Nephron (organoid): ENCODE measurements at regions not wholly inside any gene's neighbourhood (a gene's known extent, or its start where the extent isn't known, plus 50 kb on each side); places are given as distances from the start of the nearest gene placed in this dataset.

Experiments
- H3K27ac Mint-ChIP-seq, 3 experiments: 2 replicates each; pipeline ENCODE4 v1.8.0; 2020; ENCODE audit warnings: mixed read lengths in 3 of 3, mild to moderate bottlenecking in 2 of 3, moderate library complexity in 1 of 3
- H3K27me3 Mint-ChIP-seq: 2 replicates; pipeline ENCODE4 v1.8.0; 2021; ENCODE audit warnings: low read depth, mild to moderate bottlenecking, moderate library complexity, mixed read lengths
- H3K36me3 Mint-ChIP-seq: 2 replicates; pipeline ENCODE4 v1.8.0; 2020; ENCODE audit warnings: low read depth, mixed read lengths
- H3K4me1 Mint-ChIP-seq: 2 replicates; pipeline ENCODE4 v1.8.0; 2020; ENCODE audit warnings: mixed read lengths
- H3K4me3 Mint-ChIP-seq, 3 experiments: 2 replicates each; pipeline ENCODE4 v1.8.0; 2020; ENCODE audit warnings: mild to moderate bottlenecking in 3 of 3, mixed read lengths in 3 of 3, moderate library complexity in 2 of 3
- H3K9me3 Mint-ChIP-seq: 2 replicates; pipeline ENCODE4 v1.8.0; 2020; ENCODE audit warnings: mixed read lengths
- TF ChIP-seq, protein P1 (sequence below), 3 experiments: fragments of 200-600 bp; sonication (generic); IDR thresholded peaks; one replicate each; pipeline ENCODE4 v1.5.0; 2021; ENCODE audit warnings: antibody characterized with exemption in 3 of 3; ENCODE audit not compliant: unreplicated experiment in 3 of 3

DNA sequence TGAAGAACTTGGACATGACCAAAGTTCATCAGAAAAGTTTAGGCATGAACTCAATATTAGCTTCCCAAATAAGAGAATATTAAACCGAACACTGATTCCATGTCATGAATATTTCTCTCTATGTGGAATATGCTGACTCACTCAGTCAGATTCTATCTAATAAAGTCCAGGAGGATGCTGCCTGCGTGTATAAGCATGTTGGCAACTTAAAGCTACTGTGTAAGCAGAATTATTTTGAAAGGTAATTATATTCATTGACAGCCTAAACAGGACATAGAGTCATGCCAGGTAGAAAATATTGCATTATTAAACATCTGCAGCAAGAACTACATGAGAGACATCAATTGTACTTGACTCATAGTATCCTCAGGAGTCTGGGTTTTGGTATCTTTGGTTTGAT is 367.9 kb upstream of the SPOCK3 start:
- H3K4me3 Mint-ChIP-seq, result no peak overlapping the region
- no peaks in the 10 kb centered on the region for H3K36me3 Mint-ChIP-seq
- no peaks in the 10 kb centered on the region for H3K9me3 Mint-ChIP-seq
- H3K27me3 Mint-ChIP-seq, result no peaks in the 10 kb centered on the region
- no peaks in the 10 kb centered on the region for H3K4me1 Mint-ChIP-seq
- TF ChIP-seq, protein P1, sequence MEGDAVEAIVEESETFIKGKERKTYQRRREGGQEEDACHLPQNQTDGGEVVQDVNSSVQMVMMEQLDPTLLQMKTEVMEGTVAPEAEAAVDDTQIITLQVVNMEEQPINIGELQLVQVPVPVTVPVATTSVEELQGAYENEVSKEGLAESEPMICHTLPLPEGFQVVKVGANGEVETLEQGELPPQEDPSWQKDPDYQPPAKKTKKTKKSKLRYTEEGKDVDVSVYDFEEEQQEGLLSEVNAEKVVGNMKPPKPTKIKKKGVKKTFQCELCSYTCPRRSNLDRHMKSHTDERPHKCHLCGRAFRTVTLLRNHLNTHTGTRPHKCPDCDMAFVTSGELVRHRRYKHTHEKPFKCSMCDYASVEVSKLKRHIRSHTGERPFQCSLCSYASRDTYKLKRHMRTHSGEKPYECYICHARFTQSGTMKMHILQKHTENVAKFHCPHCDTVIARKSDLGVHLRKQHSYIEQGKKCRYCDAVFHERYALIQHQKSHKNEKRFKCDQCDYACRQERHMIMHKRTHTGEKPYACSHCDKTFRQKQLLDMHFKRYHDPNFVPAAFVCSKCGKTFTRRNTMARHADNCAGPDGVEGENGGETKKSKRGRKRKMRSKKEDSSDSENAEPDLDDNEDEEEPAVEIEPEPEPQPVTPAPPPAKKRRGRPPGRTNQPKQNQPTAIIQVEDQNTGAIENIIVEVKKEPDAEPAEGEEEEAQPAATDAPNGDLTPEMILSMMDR (IDR thresholded peaks at IDR 0.05; ENCODE audit: unreplicated experiment in 3 of 3), result no peak
- no peak overlapping the region for H3K27ac Mint-ChIP-seq

DNA sequence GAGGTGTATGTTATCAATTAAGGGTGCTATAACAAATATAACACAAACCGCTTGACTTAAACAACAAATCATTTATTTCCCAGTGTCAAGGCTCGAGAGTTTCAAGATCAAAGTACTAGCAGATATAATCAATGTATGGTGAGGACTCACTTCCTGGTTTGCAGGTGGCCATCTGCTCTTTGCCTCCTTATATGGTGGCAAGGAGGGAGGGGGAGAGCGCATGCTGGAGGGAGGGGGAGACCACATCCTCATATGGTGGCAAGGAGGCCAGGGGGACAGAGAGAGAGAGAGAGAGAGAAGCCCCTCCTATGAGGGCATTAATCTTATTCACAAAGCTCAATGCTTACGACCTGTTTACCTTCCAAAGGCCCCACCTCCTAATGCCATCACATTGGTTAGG is 372.3 kb upstream of the SPOCK3 start:
- Mint-ChIP-seq H3K9me3 (peaks cover 2% of the 10 kb centered on the region), H3K4me1 (no peaks in the 10 kb centered on the region), H3K4me3 (no peak overlapping the region), H3K27ac (no peak overlapping the region), H3K27me3 (no peaks in the 10 kb centered on the region), H3K36me3 (no peaks in the 10 kb centered on the region)
- TF ChIP-seq, protein P1 (IDR thresholded peaks at IDR 0.05; ENCODE audit: unreplicated experiment in 3 of 3), result no peak

DNA sequence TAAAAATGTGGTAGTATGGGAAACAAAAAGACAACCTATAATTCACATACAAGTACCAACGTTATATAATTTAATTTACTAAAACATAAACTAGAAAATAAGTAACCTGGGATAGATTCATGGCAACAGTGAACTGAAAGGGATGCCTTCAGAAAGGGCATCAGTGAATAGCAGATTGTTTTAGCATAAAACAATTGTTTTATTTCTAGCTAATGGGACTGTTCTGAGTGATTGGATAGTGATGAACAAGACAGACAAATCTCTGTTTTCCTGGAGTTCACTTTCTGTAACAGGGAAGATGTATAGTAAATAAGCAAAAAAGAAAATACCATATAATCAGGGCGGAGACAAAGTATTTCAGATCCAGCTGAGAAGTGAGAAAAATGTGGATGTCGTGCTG is 379.1 kb upstream of the SPOCK3 start:
- no peaks in the 10 kb centered on the region for H3K4me1 Mint-ChIP-seq
- TF ChIP-seq, protein P1 (IDR thresholded peaks at IDR 0.05; ENCODE audit: unreplicated experiment in 3 of 3), result no peak
- H3K36me3 Mint-ChIP-seq, result no peaks in the 10 kb centered on the region
- no peak overlapping the region for H3K27ac Mint-ChIP-seq
- H3K27me3 Mint-ChIP-seq, result no peaks in the 10 kb centered on the region
- no peak overlapping the region for H3K4me3 Mint-ChIP-seq
- H3K9me3 Mint-ChIP-seq, result peaks cover 8% of the 10 kb centered on the region

- H3K9me3 Mint-ChIP-seq, result peaks cover 12% of the 10 kb centered on the region
- TF ChIP-seq, protein P1 (IDR thresholded peaks at IDR 0.05; ENCODE audit: unreplicated experiment in 3 of 3), result no peak
- H3K36me3 Mint-ChIP-seq, result no peaks in the 10 kb centered on the region
- H3K4me1 Mint-ChIP-seq, result no peaks in the 10 kb centered on the region
- no peaks in the 10 kb centered on the region for H3K27me3 Mint-ChIP-seq
- H3K4me3 Mint-ChIP-seq, result no peak overlapping the region
- H3K27ac Mint-ChIP-seq, result no peak overlapping the region
These were observed 380.6 kb upstream of the SPOCK3 start for GRCh38 chr4:167614866-167615265.

- Mint-ChIP-seq H3K27me3 (no peaks in the 10 kb centered on the region), H3K4me1 (no peaks in the 10 kb centered on the region), H3K36me3 (no peaks in the 10 kb centered on the region), H3K9me3 (peaks cover 12% of the 10 kb centered on the region), H3K4me3 (no peak overlapping the region), H3K27ac (no peak overlapping the region)
- TF ChIP-seq, protein P1 (IDR thresholded peaks at IDR 0.05; ENCODE audit: unreplicated experiment in 3 of 3), result no peak
These were observed 382.2 kb upstream of the SPOCK3 start for GRCh38 chr4:167616476-167616875.

DNA sequence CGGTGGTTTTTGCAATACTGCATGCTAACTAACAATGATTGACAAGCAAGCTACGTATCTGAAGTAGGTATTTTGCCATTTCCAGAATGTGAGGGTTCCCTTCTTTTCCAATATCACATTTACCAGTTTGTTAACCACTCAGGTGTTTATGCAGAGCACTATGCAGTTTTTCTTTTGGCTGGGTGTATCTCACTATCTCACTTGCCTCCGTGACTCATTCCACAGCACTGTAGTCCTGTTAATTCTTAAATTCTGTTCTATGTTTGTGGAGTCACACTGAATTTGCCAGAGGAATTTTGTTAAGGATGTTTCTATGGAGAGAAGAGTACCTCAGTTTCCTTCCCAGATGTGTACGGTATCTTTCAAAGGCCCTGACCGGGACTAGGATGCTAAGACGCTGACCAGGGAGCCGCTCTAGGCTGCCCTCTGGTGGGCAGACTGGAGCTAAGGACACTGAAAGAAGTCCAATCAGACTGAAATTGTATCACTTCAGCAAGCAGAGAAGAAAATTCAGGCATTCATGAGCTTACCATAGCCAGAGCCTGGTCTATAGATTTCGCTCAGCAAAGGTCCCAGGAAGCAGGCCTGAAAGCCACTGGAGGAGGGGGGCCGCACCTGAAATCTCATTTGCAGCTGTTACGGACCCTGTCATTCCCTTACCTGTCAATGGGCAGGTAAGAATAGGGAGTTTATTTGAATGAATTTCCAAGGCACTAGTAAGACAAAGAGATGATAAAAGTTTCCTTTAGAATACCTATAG is 388.4 kb upstream of the SPOCK3 start:
- TF ChIP-seq, protein P1 (IDR thresholded peaks at IDR 0.05; ENCODE audit: unreplicated experiment in 3 of 3), result peak; percentile 62 to 84 (median 73)
- Mint-ChIP-seq H3K9me3 (peaks cover 6% of the 10 kb centered on the region), H3K27ac (no peak overlapping the region), H3K4me1 (no peaks in the 10 kb centered on the region), H3K27me3 (no peaks in the 10 kb centered on the region), H3K36me3 (no peaks in the 10 kb centered on the region), H3K4me3 (no peak overlapping the region)
